DOHH2 (cell line): ENCODE measurements at regions not wholly inside any gene's neighbourhood (a gene's known extent, or its start where the extent isn't known, plus 50 kb on each side); places are given as distances from the start of the nearest gene placed in this dataset.

Source experiments
- CTCF ChIP-seq: fragments of 200-600 bp; sonication (generic); IDR thresholded peaks from one replicate; pipeline ENCODE4 v1.5.1; 2014; ENCODE audit warnings: antibody characterized with exemption, mild to moderate bottlenecking, low read depth, low read length; ENCODE audit not compliant: poor library complexity, severe bottlenecking
- EZH2phosphoT487 ChIP-seq: fragments of 200-600 bp; sonication (generic); IDR thresholded peaks from 2 replicates; pipeline ENCODE4 v1.6.1; 2017; ENCODE audit warnings: borderline replicate concordance, mild to moderate bottlenecking, antibody characterized with exemption, low read length, moderate library complexity, mixed read lengths

- TF ChIP-seq CTCF (no peak), EZH2phosphoT487 (no peak)
Observed at GRCh38 chr1:105684714-105685113, 1371.8 kb upstream of the PRMT6 start.
